Fibroblast of mammary gland (primary cell): ENCODE measurements at regions not wholly inside any gene's neighbourhood (a gene's known extent, or its start where the extent isn't known, plus 50 kb on each side); places are given as distances from the start of the nearest gene placed in this dataset.
A peak's percentile ranks its signal among the peaks of the same experiment; 100 is the strongest.

ENCODE experiments used
- DNase-seq: peaks from one replicate; pipeline ENCODE4 v3.0.0-alpha.2; 2010; ENCODE audit warnings: low read depth
- H3K4me3 ChIP-seq: 2 replicates; pipeline ENCODE4 v1.5.1; 2011; ENCODE audit warnings: low read depth, mild to moderate bottlenecking, low read length, moderate library complexity; ENCODE audit not compliant: control insufficient read depth
- CTCF ChIP-seq: conservative IDR thresholded peaks from 2 replicates; pipeline ENCODE4 v1.5.1; 2011; ENCODE audit warnings: low read depth, low read length, inconsistent platforms; ENCODE audit not compliant: control insufficient read depth, insufficient read depth

GRCh38 chr7:13032576-13032975 is 345.1 kb downstream of the ARL4A start:
- H3K4me3 ChIP-seq: no peak overlapping the region
- TF ChIP-seq CTCF: no peak
- DNase-seq: peak; percentile 19

GRCh38 chr7:13034693-13035092 is 347.3 kb downstream of the ARL4A start:
- no peak for TF ChIP-seq CTCF
- H3K4me3 ChIP-seq: no peak overlapping the region
- DNase-seq: no peak

GRCh38 chr7:13035233-13035632 is 347.8 kb downstream of the ARL4A start:
- no peak overlapping the region for H3K4me3 ChIP-seq
- no peak for TF ChIP-seq CTCF
- DNase-seq: no peak

- DNase-seq: peak; percentile 41
- no peak for TF ChIP-seq CTCF
- H3K4me3 ChIP-seq: no peak overlapping the region
Measured at GRCh38 chr7:13036256-13036780, 348.9 kb downstream of the ARL4A start.

- no peak for TF ChIP-seq CTCF
- H3K4me3 ChIP-seq: no peak overlapping the region
- DNase-seq: no peak
Measured at GRCh38 chr7:13037216-13037615, 349.8 kb downstream of the ARL4A start.

GRCh38 chr7:13041368-13041988 is 354.0 kb downstream of the ARL4A start:
- no peak for DNase-seq
- H3K4me3 ChIP-seq: no peak overlapping the region
- TF ChIP-seq CTCF: no peak
